ENCODE measurements at regions not wholly inside any gene's neighbourhood (a gene's known extent, or its start where the extent isn't known, plus 50 kb on each side); places are given as distances from the start of the nearest gene placed in this dataset.
A peak's percentile ranks its signal among the peaks of the same experiment; 100 is the strongest.
"Not testable (repeated sequence)": the region's sequence is repeated elsewhere in the genome, so short reads cannot be mapped to it uniquely, and the experiment has no call there.

GRCh38 chr2:209305746-209306196, 118.1 kb upstream of the MAP2 start:
- FAIRE-seq, result no peak
- DNase-seq (ENCODE audit: insufficient read length), result no peak
- TF ChIP-seq POLR2AphosphoS5 (IDR thresholded peaks at IDR 0.05; ENCODE audit: low read depth, low read length) (no peak), POLR2A (IDR thresholded peaks at IDR 0.05; ENCODE audit: low read depth, low read length) (no peak), TAF1 (IDR thresholded peaks at IDR 0.05; ENCODE audit: borderline replicate concordance, low read depth, low read length) (no peak)

- FAIRE-seq, result no peak
- DNase-seq (ENCODE audit: insufficient read length), result no peak
- TF ChIP-seq POLR2AphosphoS5 (IDR thresholded peaks at IDR 0.05; ENCODE audit: low read depth, low read length) (no peak), POLR2A (IDR thresholded peaks at IDR 0.05; ENCODE audit: low read depth, low read length) (no peak), TAF1 (IDR thresholded peaks at IDR 0.05; ENCODE audit: borderline replicate concordance, low read depth, low read length) (no peak)
Measured at GRCh38 chr2:209307161-209308001, 116.5 kb upstream of the MAP2 start.

GRCh38 chr2:209308415-209308814, 115.4 kb upstream of the MAP2 start:
- TF ChIP-seq TAF1 (IDR thresholded peaks at IDR 0.05; ENCODE audit: borderline replicate concordance, low read depth, low read length) (no peak), POLR2AphosphoS5 (IDR thresholded peaks at IDR 0.05; ENCODE audit: low read depth, low read length) (no peak), POLR2A (IDR thresholded peaks at IDR 0.05; ENCODE audit: low read depth, low read length) (no peak)
- DNase-seq (ENCODE audit: insufficient read length), result no peak
- FAIRE-seq, result no peak

DNA sequence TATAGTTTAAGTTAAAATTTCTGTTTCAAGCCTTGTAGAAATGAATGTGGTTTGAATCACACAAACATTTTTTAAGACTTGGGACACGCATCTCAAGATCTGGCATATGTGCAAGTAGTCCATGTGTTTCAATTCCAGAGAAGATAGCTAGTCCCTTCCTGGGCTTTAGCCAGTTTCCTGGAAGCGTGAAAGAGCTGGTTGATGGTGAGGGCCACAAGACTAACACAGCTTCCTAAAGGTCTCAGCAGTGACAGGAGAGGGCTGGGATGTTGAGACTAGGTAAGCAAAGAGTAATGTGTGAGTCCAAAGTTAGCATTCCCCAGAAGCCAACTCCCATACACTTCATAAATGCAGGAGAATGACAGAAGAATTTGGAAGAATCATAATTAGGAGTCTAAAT, 111.9 kb upstream of the MAP2 start:
- FAIRE-seq (no peak), DNase-seq (ENCODE audit: insufficient read length) (no peak)
- TF ChIP-seq TAF1 (IDR thresholded peaks at IDR 0.05; ENCODE audit: borderline replicate concordance, low read depth, low read length) (no peak), POLR2A (IDR thresholded peaks at IDR 0.05; ENCODE audit: low read depth, low read length) (no peak), POLR2AphosphoS5 (IDR thresholded peaks at IDR 0.05; ENCODE audit: low read depth, low read length) (no peak)

DNA sequence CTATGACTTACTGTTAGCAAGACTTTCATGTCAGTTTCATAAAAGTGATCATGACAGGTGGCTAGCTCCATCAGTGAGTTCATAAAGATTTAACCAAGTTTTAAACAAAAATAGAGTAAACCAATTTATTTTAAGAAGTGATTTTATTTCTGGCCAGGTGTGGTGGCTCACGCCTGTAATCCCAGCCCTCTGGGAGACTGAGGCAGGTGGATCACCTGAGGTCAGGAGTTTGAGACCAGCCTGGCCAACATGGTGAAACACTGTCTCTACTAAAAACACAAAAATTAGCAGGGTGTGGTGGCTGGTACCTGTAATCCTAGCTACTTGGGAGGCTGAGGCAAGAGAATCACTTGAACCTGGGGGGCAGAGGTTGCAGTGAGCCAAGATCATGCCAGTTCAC, 111.4 kb upstream of the MAP2 start:
- FAIRE-seq; DNase-seq (ENCODE audit: insufficient read length): not testable (repeated sequence)

GRCh38 chr2:209314653-209315052, 109.2 kb upstream of the MAP2 start:
- FAIRE-seq (no peak), DNase-seq (ENCODE audit: insufficient read length) (no peak)
- TF ChIP-seq TAF1 (IDR thresholded peaks at IDR 0.05; ENCODE audit: borderline replicate concordance, low read depth, low read length), result no peak

DNA sequence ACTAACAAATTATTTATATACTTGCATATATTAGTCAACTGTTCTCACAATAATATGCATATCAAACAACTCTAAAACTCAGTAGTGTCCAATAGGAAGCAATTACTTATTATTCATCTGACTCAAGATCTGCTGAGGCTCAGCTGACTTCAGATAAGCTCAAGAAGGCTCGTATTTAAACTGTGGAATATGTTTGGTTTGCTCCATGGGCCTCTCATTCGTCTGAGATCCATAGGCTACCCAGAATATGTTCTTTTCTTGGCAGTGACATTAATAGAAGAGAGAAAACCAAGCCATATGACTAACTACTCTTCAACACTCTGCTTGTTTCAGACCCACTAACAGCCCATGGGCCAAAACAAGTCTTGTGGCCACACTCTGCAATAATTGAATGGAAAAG, 107.7 kb upstream of the MAP2 start:
- FAIRE-seq (no peak), DNase-seq (ENCODE audit: insufficient read length) (no peak)
- TF ChIP-seq POLR2AphosphoS5 (IDR thresholded peaks at IDR 0.05; ENCODE audit: low read depth, low read length) (no peak), POLR2A (IDR thresholded peaks at IDR 0.05; ENCODE audit: low read depth, low read length) (no peak)

DNA sequence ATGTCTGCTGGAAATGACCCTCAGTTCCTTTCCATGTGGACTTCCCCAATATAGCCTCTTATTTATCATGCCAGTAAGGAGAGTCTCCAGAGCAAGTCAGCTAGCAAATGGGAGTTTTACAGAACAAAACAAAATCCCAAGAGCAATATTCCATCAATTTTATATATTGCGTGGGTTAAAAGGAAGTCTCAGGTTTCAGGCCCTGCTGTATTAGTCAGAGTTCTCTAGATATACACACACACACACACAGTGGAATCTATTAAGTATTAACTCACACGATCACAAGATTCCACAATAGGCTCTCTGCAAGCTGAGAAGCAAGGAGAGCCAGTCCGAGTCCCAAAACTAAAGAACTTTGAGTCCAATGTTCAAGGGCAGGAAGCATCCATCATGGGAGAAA, 102.8 kb upstream of the MAP2 start:
- FAIRE-seq (no peak), DNase-seq (ENCODE audit: insufficient read length) (no peak)

GRCh38 chr2:209321581-209321980, 102.3 kb upstream of the MAP2 start:
- no peak for FAIRE-seq

More for the DNA sequence above, 102.8 kb upstream of the MAP2 start:
- TF ChIP-seq POLR2AphosphoS5 (IDR thresholded peaks at IDR 0.05; ENCODE audit: low read depth, low read length), result no peak

GRCh38 chr2:209322041-209322440, 101.8 kb upstream of the MAP2 start:
- DNase-seq (ENCODE audit: insufficient read length) (no peak), FAIRE-seq (no peak)
- TF ChIP-seq TAF1 (IDR thresholded peaks at IDR 0.05; ENCODE audit: borderline replicate concordance, low read depth, low read length) (no peak), POLR2AphosphoS5 (IDR thresholded peaks at IDR 0.05; ENCODE audit: low read depth, low read length) (no peak), POLR2A (IDR thresholded peaks at IDR 0.05; ENCODE audit: low read depth, low read length) (no peak)

More at GRCh38 chr2:209321581-209321980, 102.3 kb upstream of the MAP2 start:
- TF ChIP-seq POLR2A (IDR thresholded peaks at IDR 0.05; ENCODE audit: low read depth, low read length) (no peak), TAF1 (IDR thresholded peaks at IDR 0.05; ENCODE audit: borderline replicate concordance, low read depth, low read length) (no peak), POLR2AphosphoS5 (IDR thresholded peaks at IDR 0.05; ENCODE audit: low read depth, low read length) (no peak)
- no peak for DNase-seq (ENCODE audit: insufficient read length)

DNA sequence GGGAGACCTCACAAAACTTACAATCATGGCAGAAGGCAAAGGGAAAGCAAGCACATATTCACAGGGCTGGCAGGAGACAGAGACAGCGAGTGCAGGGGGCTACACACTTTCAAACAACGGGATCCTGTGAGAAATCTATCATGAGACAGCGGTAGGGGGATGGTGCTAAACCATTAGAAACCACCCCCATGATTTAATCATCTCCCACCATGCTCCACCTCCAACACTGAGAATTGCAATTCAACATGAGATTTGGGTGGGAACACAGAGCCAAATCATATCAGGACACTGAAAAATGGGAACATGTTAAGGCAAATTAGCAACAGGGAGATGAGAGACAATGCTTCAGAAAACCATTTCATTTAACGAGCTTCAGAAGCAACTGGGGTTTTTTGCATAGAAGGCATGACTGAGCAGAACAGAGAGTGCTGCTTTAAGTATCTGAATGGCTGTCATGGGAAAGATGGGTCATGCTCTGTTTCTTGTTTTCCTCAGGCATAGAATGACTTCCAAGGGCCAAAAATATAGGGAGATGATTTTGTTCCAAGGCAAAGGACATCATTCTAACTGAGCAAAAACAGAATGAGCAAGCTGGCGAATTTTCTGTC, 100.8 kb upstream of the MAP2 start:
- no peak for DNase-seq (ENCODE audit: insufficient read length)
- FAIRE-seq, result peak; percentile 67
- TF ChIP-seq POLR2A (IDR thresholded peaks at IDR 0.05; ENCODE audit: low read depth, low read length) (no peak), POLR2AphosphoS5 (IDR thresholded peaks at IDR 0.05; ENCODE audit: low read depth, low read length) (no peak), TAF1 (IDR thresholded peaks at IDR 0.05; ENCODE audit: borderline replicate concordance, low read depth, low read length) (no peak)

DNA sequence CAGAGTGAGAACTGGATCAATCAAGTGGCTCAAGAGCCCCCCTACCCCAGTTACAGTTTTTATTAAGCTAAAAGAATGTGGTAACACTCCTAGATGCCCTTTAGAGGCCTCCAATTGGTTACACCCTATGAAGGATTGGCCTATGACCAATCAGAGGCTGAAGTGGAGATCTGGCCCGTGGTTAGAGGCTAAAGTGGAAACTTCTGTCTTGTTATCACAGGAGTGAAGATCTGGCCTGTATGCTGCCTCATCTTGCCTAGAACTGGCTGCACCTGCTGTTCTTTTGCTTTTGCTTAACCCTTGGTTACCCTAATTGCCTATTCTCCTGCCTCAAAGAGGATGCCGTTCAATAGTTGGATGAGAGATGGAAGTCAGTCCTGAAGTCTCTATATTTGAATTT, 100.1 kb upstream of the MAP2 start:
- FAIRE-seq, result no peak
- DNase-seq (ENCODE audit: insufficient read length), result no peak
- TF ChIP-seq POLR2AphosphoS5 (IDR thresholded peaks at IDR 0.05; ENCODE audit: low read depth, low read length) (no peak), TAF1 (IDR thresholded peaks at IDR 0.05; ENCODE audit: borderline replicate concordance, low read depth, low read length) (no peak), POLR2A (IDR thresholded peaks at IDR 0.05; ENCODE audit: low read depth, low read length) (no peak)

Data from GM12892 (cell line).